Left ventricle myocardium inferior (tissue), 1 donor: ENCODE measurements at regions not wholly inside any gene's neighbourhood (a gene's known extent, or its start where the extent isn't known, plus 50 kb on each side); places are given as distances from the start of the nearest gene placed in this dataset.
"Not testable (repeated sequence)": the region's sequence is repeated elsewhere in the genome, so short reads cannot be mapped to it uniquely, and the experiment has no call there.

ENCODE experiments used
- DNase-seq: peaks from one replicate; pipeline ENCODE4 v3.0.0-alpha.2; 2020
- H3K27ac ChIP-seq: fragments of 200-600 bp; replicated peaks from 2 replicates; pipeline ENCODE4 v1.8.0; 2021
- H3K27me3 ChIP-seq: fragments of 200-600 bp; 2 replicates; pipeline ENCODE4 v1.8.0; 2021; ENCODE audit warnings: low read depth
- H3K36me3 ChIP-seq: fragments of 200-600 bp; 2 replicates; pipeline ENCODE4 v1.8.0; 2021
- H3K4me1 ChIP-seq: fragments of 200-600 bp; 2 replicates; pipeline ENCODE4 v1.8.0; 2021
- H3K4me3 ChIP-seq: fragments of 200-600 bp; 2 replicates; pipeline ENCODE4 v1.8.0; 2021; ENCODE audit warnings: mild to moderate bottlenecking, moderate library complexity
- H3K9me3 ChIP-seq: fragments of 200-600 bp; replicated peaks from 2 replicates; pipeline ENCODE4 v1.8.0; 2021
- CTCF ChIP-seq: fragments of 200-600 bp; IDR thresholded peaks from 2 replicates; pipeline ENCODE4 v1.8.0; 2021; ENCODE audit warnings: antibody characterized with exemption, mild to moderate bottlenecking, borderline replicate concordance
- intact Hi-C: fragments of 100-400 bp; cut with micrococcal nuclease; formaldehyde crosslinking; loops from one replicate; pipeline ENCODE4 v1.11.0; 2022
- donor health status: DM: no; HTN: yes; CAD: no; lungs with severe emphysema.

GRCh38 chr7:35869810-35870209 lies 69.0 kb downstream of the SEPTIN7 start:
- intact Hi-C loops: loop anchor here (10.0 kb wide), 1 partner anchor 55 kb away; no protein-coding TSS in a partner anchor
- Histone ChIP-seq H3K4me1 (peaks cover 69% of the 10 kb centered on the region), H3K4me3 (no peak overlapping the region), H3K27ac (peak overlapping the region; percentile 63), H3K36me3 (peaks cover 11% of the 10 kb centered on the region), H3K27me3 (no peaks in the 10 kb centered on the region), H3K9me3 (no peaks in the 10 kb centered on the region)
- no peak for DNase-seq
- no peak for TF ChIP-seq CTCF

GRCh38 chr7:35871856-35872255 lies 71.0 kb downstream of the SEPTIN7 start:
- Histone ChIP-seq H3K27ac (peak overlapping the region; percentile 63), H3K36me3 (peaks cover 6% of the 10 kb centered on the region), H3K27me3 (no peaks in the 10 kb centered on the region), H3K4me3 (no peak overlapping the region), H3K9me3 (no peaks in the 10 kb centered on the region), H3K4me1 (peaks cover 75% of the 10 kb centered on the region)
- DNase-seq: no peak
- no peak for TF ChIP-seq CTCF
- intact Hi-C loops: no loop called here

- H3K9me3 ChIP-seq: no peaks in the 10 kb centered on the region
- H3K4me3 ChIP-seq: no peak overlapping the region
- TF ChIP-seq CTCF: no peak
- no peak for DNase-seq
- H3K27me3 ChIP-seq: no peaks in the 10 kb centered on the region
- H3K4me1 ChIP-seq: peaks cover 60% of the 10 kb centered on the region
- H3K27ac ChIP-seq: peak overlapping the region; percentile 43
- intact Hi-C loops: no loop called here
- H3K36me3 ChIP-seq: no peaks in the 10 kb centered on the region
Measured at GRCh38 chr7:35874886-35875285, 74.0 kb downstream of the SEPTIN7 start.

DNA sequence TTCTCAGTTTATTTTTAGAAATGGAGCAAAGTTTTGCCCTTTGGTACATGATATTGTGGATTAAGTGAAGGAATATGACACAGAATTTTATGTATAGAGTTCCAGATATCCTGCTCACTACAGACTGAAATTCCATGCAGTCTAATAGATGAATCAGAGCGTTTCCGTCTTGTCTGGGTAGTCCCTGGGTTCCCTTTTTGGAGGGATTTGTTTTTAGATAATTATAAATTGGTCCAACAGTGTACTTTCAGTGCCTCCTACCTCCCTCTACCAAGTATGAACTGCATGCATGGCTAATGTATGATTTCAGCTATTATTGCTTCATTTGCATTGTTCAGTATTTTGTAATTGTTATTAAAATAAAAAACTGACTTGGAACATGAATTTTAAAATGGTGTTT lies 74.4 kb downstream of the SEPTIN7 start:
- no peak for DNase-seq
- TF ChIP-seq CTCF: no peak
- H3K27ac ChIP-seq: peak overlapping the region; percentile 43
- no peaks in the 10 kb centered on the region for H3K36me3 ChIP-seq
- H3K4me1 ChIP-seq: peaks cover 60% of the 10 kb centered on the region
- no peaks in the 10 kb centered on the region for H3K9me3 ChIP-seq
- H3K27me3 ChIP-seq: no peaks in the 10 kb centered on the region
- intact Hi-C loops: no loop called here
- H3K4me3 ChIP-seq: no peak overlapping the region

DNA sequence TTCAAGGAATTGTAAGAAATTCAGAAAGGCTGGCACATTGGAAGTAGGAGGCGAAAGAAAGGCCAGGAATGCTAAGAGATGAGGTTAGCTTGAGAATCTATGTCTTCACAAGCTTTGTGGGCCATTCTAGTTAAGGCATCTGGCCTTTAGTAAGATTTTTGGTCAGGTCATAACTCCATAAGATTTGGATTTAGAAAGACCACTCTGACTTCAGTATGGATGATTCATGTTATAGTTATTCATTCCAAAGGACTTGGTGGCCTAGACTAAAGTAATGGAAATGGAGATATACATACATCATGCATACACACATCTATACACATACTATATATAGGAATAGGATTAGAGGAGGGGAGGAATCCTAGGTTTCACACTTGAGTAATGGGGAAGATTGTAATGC lies 77.5 kb downstream of the SEPTIN7 start:
- H3K4me1 ChIP-seq: peaks cover 54% of the 10 kb centered on the region
- no peak overlapping the region for H3K4me3 ChIP-seq
- intact Hi-C loops: no loop called here
- no peak overlapping the region for H3K27ac ChIP-seq
- TF ChIP-seq CTCF: no peak
- peaks cover 10% of the 10 kb centered on the region for H3K36me3 ChIP-seq
- no peaks in the 10 kb centered on the region for H3K27me3 ChIP-seq
- no peaks in the 10 kb centered on the region for H3K9me3 ChIP-seq
- DNase-seq: no peak

- Histone ChIP-seq H3K36me3 (peaks cover 61% of the 10 kb centered on the region), H3K4me1 (peaks cover 10% of the 10 kb centered on the region)
- H3K4me3 ChIP-seq, DNase-seq, H3K27ac ChIP-seq, H3K9me3 ChIP-seq, H3K27me3 ChIP-seq, intact Hi-C loops: not testable (repeated sequence)
Measured at GRCh38 chr7:35887430-35887829, 86.6 kb downstream of the SEPTIN7 start.
